ENCODE measurements at regions not wholly inside any gene's neighbourhood (a gene's known extent, or its start where the extent isn't known, plus 50 kb on each side); places are given as distances from the start of the nearest gene placed in this dataset.

DNA sequence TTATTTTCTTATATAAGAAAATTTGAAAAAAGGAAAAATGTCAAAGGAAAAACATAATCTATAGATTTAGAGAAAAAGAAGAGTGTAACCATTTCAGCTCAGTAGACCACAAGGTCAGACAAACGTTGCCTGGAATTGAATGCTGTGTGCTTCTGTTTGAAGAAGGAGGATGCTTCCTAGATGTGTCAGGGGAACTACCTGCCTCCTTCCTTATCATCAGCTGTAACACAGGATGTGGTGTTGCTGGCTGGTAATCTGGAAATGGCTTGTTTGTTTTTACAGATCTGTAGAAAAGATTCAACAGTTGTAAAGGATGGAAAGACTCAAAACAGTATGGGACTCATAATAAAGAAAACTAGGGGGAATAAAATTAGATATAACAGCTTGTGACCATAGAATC is 160.7 kb upstream of the MEF2C start:
- TF ChIP-seq EZH2phosphoT487 (IDR thresholded peaks at IDR 0.05; ENCODE audit: insufficient read depth, low read depth) (no peak), EZH2 (IDR thresholded peaks at IDR 0.05; ENCODE audit: insufficient read depth, poor library complexity, severe bottlenecking) (no peak)
